ENCODE measurements at regions not wholly inside any gene's neighbourhood (a gene's known extent, or its start where the extent isn't known, plus 50 kb on each side); places are given as distances from the start of the nearest gene placed in this dataset.

GRCh38 chr1:29831500-29832117 is 595.3 kb downstream of the PTPRU start:
- Mint-ChIP-seq H3K4me1 (ENCODE audit: low read depth) (no peaks in the 10 kb centered on the region), H3K9me3 (ENCODE audit: low read depth) (no peaks in the 10 kb centered on the region), H3K27me3 (ENCODE audit: low read depth) (peaks cover 44% of the 10 kb centered on the region), H3K27ac (ENCODE audit: unreplicated experiment) (no peak overlapping the region), H3K4me3 (ENCODE audit: unreplicated experiment) (no peak overlapping the region), H3K36me3 (ENCODE audit: low read depth) (no peaks in the 10 kb centered on the region)
- DNase-seq (ENCODE audit: low spot score), result no peak
- TF ChIP-seq, protein P1, sequence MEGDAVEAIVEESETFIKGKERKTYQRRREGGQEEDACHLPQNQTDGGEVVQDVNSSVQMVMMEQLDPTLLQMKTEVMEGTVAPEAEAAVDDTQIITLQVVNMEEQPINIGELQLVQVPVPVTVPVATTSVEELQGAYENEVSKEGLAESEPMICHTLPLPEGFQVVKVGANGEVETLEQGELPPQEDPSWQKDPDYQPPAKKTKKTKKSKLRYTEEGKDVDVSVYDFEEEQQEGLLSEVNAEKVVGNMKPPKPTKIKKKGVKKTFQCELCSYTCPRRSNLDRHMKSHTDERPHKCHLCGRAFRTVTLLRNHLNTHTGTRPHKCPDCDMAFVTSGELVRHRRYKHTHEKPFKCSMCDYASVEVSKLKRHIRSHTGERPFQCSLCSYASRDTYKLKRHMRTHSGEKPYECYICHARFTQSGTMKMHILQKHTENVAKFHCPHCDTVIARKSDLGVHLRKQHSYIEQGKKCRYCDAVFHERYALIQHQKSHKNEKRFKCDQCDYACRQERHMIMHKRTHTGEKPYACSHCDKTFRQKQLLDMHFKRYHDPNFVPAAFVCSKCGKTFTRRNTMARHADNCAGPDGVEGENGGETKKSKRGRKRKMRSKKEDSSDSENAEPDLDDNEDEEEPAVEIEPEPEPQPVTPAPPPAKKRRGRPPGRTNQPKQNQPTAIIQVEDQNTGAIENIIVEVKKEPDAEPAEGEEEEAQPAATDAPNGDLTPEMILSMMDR (IDR thresholded peaks at IDR 0.05), result no peak

- TF ChIP-seq, protein P1 (IDR thresholded peaks at IDR 0.05), result no peak
- no peak overlapping the region for H3K27ac Mint-ChIP-seq (ENCODE audit: unreplicated experiment)
- H3K4me3 Mint-ChIP-seq (ENCODE audit: unreplicated experiment), result no peak overlapping the region
- H3K36me3 Mint-ChIP-seq (ENCODE audit: low read depth), result no peaks in the 10 kb centered on the region
- no peaks in the 10 kb centered on the region for H3K9me3 Mint-ChIP-seq (ENCODE audit: low read depth)
- no peaks in the 10 kb centered on the region for H3K4me1 Mint-ChIP-seq (ENCODE audit: low read depth)
- DNase-seq (ENCODE audit: low spot score), result no peak
- H3K27me3 Mint-ChIP-seq (ENCODE audit: low read depth), result peaks cover 45% of the 10 kb centered on the region
Observed at GRCh38 chr1:29830916-29831315, 594.6 kb downstream of the PTPRU start.

DNA sequence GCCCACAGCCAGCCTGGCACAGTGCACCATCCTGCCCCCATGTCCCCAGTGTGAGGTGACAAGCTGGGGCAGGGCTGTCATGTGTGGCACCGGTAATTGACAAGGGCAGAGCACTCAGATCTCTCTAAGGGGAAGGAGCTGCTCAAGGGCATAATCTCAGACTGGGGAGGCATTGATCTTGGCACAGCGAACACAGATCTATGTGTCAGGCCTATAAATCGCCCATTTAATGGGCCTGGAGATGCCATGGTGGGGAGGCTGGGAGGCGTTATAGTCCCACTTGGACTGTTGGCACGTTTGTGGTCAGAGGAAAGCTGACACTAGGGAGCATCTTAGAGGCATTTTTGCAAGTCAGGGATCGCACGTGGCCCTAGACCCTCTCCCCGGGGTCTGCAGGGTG is 594.1 kb downstream of the PTPRU start:
- Mint-ChIP-seq H3K9me3 (ENCODE audit: low read depth) (no peaks in the 10 kb centered on the region), H3K27me3 (ENCODE audit: low read depth) (peaks cover 42% of the 10 kb centered on the region), H3K4me3 (ENCODE audit: unreplicated experiment) (no peak overlapping the region), H3K27ac (ENCODE audit: unreplicated experiment) (no peak overlapping the region), H3K36me3 (ENCODE audit: low read depth) (no peaks in the 10 kb centered on the region), H3K4me1 (ENCODE audit: low read depth) (no peaks in the 10 kb centered on the region)
- DNase-seq (ENCODE audit: low spot score), result no peak
- TF ChIP-seq, protein P1 (IDR thresholded peaks at IDR 0.05), result no peak

DNA sequence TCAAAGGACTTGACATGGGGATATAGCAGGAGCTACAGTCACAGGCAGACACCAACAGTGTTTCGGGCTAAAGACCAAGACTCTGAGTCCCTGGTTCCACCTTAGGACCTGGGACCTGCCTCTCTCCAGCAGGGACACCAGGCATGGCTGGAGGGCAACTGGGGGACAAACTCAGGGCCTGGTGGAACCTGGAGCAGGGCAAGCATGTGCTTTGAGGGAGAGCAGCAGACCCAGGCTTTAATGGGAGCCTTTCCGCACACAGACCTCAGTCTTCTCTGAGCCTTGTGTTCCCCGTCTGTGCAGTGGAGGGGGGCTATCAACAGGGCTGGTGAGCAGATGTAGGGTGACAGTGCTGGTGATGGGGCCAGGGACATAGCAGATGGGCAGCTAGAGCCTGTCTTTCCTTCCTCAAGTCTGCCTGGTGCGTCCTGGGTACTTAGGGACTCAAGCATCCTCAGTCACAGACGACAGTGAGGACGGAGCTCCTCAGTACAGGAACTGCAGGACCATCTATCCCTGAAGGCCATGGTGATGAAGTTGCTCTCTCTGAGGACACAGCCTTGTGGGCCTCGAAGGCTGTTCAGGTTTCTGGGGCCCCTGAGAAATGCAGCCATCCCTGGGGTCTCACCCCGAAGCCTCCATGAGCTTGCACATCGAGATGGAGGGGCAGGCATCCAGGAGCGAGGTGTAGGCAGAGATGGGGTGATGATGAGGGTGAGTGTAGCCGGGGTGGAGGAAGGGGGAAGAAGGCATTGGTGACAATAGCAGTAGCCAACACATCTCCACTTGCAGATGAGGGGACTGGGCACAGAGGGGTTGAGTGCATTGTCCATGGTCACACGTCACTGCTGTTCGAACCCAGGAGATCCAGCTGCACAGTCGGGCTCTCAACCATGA is 593.4 kb downstream of the PTPRU start:
- TF ChIP-seq, protein P1 (IDR thresholded peaks at IDR 0.05), result no peak
- Mint-ChIP-seq H3K4me3 (ENCODE audit: unreplicated experiment) (no peak overlapping the region), H3K4me1 (ENCODE audit: low read depth) (no peaks in the 10 kb centered on the region), H3K36me3 (ENCODE audit: low read depth) (no peaks in the 10 kb centered on the region), H3K9me3 (ENCODE audit: low read depth) (no peaks in the 10 kb centered on the region), H3K27me3 (ENCODE audit: low read depth) (peaks cover 39% of the 10 kb centered on the region), H3K27ac (ENCODE audit: unreplicated experiment) (no peak overlapping the region)
- no peak for DNase-seq (ENCODE audit: low spot score)

DNA sequence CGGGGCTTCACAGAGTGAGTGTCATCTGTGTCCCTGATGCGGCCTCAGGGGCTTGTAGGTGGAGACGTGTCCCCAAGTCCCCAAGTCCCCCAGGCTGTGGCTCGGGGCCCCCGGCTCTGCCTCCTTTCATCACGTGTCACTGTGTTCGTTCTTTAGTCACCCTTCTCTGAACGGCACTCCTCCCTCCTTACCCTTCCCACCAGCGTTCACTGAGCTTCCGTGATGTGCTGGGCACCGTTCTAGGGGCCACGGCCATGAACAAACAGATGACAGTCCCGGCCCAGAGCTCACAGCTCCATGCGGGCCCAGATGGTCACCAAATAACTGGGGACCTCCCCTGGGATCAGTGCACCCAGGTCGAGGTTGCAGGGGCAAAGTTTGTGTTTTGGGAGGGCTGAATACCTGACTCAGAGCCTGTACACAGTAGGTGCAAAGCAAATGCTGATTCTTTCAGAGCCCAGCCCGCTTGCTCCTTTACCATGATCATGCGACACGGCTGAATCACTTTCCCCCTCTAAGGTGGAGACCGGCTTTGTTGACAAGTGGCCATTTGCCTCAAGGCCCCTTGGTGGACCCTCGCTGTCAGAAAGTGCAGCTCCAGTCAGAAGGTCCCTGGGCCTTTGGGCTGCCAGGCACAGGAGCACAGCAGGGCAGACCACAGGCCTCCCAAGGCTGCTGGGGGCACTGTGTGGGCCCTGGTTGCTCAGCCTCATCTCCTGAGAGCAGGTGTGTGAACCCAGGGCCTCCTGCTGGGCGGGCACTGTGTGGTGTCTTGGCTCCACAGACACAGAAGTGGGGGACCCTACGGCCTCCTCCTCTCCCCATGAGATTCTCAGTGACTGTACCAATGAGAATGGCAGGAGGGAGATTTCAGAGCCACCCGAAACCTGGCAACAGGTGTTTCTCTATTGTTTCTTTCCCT is 592.5 kb downstream of the PTPRU start:
- TF ChIP-seq, protein P1 (IDR thresholded peaks at IDR 0.05), result no peak
- DNase-seq (ENCODE audit: low spot score), result no peak
- H3K4me1 Mint-ChIP-seq (ENCODE audit: low read depth), result no peaks in the 10 kb centered on the region
- no peak overlapping the region for H3K4me3 Mint-ChIP-seq (ENCODE audit: unreplicated experiment)
- H3K27me3 Mint-ChIP-seq (ENCODE audit: low read depth), result peaks cover 39% of the 10 kb centered on the region
- H3K9me3 Mint-ChIP-seq (ENCODE audit: low read depth), result no peaks in the 10 kb centered on the region
- H3K36me3 Mint-ChIP-seq (ENCODE audit: low read depth), result no peaks in the 10 kb centered on the region
- H3K27ac Mint-ChIP-seq (ENCODE audit: unreplicated experiment), result no peak overlapping the region
